ENCODE measurements at regions not wholly inside any gene's neighbourhood (a gene's known extent, or its start where the extent isn't known, plus 50 kb on each side); places are given as distances from the start of the nearest gene placed in this dataset.

DNA sequence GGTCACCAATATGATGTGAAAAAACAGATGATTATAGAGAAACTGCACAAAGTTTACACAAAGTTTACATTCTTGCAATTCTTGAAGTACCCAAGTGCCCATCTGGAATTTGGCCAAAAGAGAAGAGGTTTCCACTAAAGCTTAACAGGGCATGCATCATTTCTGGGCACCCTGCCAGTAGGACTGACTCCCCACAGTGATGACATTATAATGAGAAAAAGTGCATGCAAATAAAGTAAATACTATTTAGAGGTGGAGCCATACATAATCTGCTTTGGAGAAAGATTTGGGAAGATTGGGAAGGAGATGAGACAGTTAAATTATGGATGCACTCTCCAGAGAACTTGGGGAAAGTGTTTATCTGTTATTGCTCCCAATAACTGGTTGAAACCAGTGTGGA is 93.7 kb upstream of the TRPC3 start:
- TF ChIP-seq POLR2A (IDR thresholded peaks at IDR 0.05) = no peak
- TF ChIP-seq, protein P1, sequence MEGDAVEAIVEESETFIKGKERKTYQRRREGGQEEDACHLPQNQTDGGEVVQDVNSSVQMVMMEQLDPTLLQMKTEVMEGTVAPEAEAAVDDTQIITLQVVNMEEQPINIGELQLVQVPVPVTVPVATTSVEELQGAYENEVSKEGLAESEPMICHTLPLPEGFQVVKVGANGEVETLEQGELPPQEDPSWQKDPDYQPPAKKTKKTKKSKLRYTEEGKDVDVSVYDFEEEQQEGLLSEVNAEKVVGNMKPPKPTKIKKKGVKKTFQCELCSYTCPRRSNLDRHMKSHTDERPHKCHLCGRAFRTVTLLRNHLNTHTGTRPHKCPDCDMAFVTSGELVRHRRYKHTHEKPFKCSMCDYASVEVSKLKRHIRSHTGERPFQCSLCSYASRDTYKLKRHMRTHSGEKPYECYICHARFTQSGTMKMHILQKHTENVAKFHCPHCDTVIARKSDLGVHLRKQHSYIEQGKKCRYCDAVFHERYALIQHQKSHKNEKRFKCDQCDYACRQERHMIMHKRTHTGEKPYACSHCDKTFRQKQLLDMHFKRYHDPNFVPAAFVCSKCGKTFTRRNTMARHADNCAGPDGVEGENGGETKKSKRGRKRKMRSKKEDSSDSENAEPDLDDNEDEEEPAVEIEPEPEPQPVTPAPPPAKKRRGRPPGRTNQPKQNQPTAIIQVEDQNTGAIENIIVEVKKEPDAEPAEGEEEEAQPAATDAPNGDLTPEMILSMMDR (IDR thresholded peaks at IDR 0.05) = no peak
- no peak for TF ChIP-seq EP300 (IDR thresholded peaks at IDR 0.05)

All from gastroesophageal sphincter (tissue), 3 donors.